GM21825 (cell line): ENCODE measurements at regions not wholly inside any gene's neighbourhood (a gene's known extent, or its start where the extent isn't known, plus 50 kb on each side); places are given as distances from the start of the nearest gene placed in this dataset.
"Not testable (repeated sequence)": the region's sequence is repeated elsewhere in the genome, so short reads cannot be mapped to it uniquely, and the experiment has no call there.

Experiments used
- ATAC-seq: cut with Tn5 transposase; IDR thresholded peaks from one replicate; pipeline ENCODE4 v1.9.1; 2021; ENCODE audit warnings: mild to moderate bottlenecking, moderate library complexity; ENCODE audit not compliant: unreplicated experiment

DNA sequence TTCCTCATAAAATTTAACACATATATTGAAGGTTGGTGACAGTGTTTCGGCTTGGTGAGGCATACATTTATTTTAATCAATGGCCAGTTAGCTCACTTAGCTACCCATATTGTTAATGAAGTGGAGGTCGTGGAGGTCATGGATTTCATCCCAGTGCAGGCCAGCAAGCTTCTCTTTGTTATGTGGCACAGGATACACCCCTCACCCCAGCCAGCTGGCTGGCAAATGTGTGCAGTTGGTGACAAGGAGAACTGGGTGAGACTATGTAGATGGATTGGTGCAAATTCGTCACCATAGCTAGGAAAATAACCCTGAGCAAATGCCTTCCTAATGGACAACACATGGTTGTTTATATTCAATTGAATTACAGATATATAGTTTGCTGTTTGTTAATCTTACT lies 50.5 kb upstream of the FOXP2 start:
- ATAC-seq, result no peak

DNA sequence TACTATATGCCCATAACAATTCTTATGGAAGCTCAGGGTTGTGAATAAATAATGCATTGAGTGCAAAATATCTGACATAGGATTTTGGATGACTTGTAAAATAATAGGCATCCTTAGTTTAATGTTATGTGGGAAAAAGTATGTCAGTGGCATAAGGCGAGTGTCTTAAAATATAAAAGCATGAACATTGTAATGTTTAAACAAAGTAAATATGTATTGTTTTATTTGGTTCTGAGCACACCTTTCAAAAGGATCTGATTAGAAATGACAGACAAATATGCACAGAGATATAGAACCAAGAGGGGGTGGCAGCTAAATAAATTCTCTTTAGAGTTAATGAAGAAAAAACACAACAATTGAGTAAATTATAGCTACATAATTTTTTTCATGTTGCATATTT lies 51.3 kb upstream of the FOXP2 start:
- no peak for ATAC-seq

DNA sequence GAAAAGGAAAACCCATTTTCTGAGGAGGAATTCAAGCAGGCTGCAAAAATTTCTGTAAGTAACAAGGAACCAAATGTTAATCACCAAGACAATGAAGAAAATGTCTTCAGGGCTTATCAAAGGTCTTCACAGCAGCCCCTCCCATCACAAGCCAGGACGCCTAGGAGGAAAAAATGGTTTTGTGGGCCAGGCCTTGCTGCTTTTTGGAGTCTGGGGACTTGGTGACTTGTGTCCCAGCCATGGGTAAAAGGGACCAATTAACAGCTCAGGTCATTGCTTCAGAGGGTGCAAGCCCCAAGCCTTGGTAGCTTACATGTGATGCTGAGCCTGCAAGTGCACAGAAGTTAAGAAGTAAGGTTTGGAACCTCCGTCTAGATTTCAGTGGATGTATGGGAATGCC lies 55.7 kb upstream of the FOXP2 start:
- ATAC-seq, result no peak

DNA sequence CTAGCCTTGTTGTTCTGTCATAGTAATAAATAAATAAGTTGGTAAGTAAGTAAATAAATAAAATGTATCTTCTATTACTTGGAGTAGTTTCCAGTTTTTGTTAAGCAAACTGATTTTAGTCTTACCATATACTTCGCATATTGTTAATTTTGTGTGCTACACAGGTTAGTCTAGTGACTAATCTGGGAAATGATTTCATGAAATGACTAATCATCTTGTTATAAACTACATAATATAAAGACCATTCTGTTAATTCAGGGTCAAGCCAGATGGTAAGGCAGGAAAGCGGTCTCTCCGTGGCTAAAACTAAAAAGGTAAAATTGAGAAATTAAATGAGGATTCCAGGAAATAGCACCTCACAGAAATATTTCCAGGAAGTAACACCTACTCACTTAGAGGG lies 58.5 kb upstream of the FOXP2 start:
- ATAC-seq, result no peak

DNA sequence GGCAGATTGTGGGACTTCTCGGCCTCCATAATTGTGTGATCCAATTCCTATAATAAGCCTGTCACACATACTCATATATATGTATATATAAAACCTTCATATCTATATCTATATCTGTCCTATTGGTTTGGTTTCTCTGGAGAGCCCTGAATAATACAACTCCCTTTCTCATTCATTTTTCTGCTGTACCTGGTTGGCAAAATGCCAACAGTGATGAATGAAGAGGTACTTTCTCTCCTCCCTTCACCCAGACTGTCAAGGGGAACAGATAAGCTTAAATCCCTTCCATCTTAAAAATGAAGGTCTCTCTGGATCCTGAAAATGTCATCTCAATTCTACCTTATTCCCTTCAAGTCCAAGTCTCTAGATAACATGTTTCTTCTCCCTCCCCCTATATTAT lies 60.3 kb upstream of the FOXP2 start:
- ATAC-seq, result no peak

DNA sequence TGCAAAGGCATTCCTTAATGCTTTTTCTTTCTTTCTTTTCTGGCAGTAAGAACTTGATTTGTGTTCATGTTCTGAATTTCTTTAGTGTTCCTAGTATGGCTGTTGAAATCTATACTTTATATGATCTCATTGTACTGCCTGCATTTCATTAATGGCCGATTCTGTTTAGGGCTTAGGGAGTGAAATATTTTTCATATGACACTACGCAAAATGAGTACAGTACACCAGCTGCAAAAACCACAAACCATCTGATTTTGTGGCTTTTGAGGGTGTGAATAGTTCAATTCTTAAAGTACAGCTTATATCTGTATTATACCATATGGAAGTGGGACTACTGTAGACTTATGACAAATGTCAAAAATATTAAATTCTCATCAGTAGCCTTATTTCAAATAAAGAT lies 69.1 kb upstream of the FOXP2 start:
- no peak for ATAC-seq

DNA sequence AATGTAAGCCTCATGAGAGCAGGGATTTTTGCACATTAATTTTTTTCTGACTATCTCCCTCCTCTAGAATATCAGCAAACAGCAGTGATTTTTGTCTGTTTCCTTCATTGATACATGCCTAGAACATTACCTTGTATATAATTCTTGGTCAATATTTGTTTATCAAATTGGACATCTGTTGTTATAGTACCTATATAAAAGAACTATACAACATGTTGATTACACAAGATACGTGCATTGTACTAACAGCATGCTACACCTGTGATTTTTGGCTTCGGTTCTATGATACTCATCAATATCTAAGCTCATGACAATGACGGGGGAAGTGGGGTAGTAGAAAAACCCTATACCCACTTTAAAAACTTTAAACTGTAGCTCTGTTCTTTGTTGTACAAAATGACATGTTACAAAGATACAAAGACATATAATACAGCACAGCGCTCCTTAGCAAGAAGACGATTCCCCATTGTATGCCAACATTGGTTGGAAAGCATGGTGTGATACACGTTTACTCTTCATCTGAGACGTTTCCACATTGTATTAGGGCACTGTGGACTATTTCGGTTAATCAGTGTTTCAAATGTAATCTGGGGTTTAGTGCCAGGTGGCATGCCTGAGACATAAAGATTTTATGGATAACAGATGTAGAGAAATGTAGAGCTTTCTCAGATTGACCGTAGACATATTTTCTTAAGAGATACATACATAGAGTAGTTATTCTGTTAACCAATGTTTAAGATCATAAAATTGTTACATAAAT lies 70.5 kb upstream of the FOXP2 start:
- ATAC-seq, result no peak

DNA sequence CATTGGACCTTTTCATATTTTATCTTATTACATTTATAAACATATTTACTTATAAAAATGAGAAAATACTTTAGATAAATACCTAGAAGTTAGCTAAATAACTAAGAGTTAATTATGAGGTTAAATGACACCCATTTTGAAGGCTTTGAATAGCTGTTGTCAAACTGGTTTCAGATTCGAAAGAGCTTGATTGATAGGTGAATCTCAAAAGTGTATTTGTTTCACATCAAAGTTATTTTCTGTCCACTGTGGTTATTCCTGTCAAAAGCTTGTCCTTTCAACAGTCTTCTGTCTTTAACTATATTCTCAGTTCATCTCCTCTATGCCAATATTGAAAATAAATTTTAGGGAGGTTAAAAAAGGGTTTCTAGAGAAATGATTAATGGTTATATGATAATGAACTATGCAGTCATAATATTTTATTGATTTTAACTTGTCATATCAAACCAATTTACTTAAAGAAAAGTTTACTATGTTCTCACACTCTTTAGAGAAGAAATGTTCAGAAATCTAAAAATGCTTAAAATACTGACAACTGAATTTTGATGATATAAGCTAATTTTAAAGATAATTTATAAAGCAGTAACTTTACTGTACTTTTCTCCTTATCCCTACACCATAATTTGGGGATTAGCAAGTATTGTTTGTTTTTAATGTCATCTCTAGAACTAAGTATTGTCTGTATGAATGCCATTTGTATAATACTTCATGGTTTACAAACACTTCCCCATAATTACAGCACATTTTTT lies 72.0 kb upstream of the FOXP2 start:
- ATAC-seq, result no peak

DNA sequence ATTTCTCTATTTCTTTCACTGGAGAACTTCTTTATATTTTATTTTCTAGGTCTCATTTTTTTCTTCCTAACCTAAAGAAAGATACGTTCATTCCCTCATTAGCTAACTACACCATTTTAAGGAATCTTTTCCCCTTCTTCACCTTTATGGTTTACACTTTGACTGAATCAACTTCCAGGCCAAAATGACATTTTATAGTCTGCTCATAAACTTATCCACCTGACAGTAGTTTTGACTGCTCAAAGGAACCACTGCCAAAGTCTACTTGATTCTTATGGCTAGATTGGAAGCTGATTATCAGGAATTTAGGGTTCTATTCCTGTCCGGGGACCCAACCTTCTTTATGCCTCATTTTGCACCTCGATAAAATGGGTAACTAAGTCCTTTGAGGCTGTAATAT lies 73.0 kb upstream of the FOXP2 start:
- ATAC-seq, result no peak

DNA sequence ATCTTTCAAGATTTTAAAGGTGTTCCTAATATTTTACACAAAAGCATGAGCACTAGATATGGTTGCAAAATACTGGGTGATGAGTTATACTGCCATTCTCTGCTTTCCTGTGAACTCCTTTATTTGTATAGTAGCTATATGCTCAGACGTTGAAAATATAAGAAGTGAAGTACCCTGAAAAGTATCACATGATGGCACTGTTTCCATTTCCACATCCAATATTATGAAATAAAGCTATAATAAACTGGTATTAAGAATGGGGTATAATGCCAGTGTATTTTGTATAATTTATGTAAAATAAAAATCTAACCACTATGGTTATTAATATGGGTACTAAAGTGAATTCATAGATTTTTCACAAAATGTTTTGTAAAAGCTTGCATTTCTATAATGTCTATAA lies 79.6 kb upstream of the FOXP2 start:
- no peak for ATAC-seq

DNA sequence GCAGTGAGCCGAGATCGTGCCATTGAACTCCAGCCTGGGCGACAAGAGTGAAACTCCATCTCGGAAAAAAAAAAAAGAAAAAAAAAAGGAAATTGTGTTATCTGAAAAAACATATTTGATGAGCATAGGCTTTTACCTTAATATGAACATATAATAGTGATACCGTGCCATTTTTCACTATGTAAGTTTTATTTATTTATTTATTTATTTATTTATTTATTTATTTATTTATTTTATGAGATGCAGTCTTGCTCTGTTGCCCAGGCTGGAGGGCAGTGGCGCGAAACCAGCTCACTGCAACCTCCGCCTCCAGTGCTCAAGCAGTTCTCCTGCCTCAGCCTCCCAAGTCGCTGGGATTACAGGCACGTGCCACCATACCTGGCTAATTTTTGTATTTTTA lies 85.2 kb upstream of the FOXP2 start:
- ATAC-seq, result not testable (repeated sequence)

DNA sequence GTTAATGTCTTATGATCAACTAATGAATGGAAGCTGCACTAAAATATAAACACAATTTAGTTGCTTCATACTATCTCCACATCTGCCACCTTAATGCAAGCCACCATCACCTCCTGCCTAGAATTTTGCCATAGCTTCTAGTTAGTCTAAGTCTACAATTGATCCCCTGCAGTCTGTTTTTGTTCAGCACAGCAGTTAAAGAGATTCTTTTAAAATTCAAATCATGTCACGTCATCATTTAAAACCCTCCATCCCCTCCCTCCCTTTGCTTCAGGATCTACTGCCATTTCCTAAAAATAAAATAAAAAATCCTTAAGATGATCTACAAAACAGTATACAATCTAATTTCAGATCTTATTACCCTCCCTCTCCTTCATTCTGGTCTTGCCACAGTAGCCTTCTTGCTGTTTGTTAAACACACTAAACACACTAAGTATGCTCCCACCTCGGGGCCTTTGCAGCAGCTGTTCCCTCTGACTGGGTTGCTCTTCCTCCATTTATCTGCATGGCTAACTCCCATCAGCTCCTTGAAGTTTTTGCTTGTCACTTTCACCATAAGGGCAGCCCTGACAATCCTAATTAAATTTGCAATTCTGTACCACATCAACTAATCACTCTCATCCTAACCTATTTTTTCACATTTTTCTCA lies 97.0 kb upstream of the FOXP2 start:
- no peak for ATAC-seq

DNA sequence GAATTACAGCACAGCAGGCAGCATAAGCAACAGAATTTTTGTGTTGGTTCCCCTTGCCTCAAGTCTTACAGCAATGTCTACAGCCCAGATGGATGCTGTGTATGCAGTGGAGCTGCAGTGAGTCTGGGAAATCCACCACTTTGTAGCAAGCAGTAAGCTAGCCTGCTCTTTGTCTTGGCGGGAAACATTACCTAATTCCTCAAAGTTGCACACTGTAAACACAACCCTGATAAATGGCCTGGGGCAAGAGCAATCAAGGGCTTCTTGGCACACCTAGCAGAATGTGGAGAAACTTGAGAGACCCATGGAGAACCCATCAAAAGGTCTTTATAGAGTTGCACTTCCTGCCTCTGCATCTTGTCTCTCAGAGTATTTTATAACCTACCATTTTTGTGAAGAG lies 102.0 kb upstream of the FOXP2 start:
- no peak for ATAC-seq

DNA sequence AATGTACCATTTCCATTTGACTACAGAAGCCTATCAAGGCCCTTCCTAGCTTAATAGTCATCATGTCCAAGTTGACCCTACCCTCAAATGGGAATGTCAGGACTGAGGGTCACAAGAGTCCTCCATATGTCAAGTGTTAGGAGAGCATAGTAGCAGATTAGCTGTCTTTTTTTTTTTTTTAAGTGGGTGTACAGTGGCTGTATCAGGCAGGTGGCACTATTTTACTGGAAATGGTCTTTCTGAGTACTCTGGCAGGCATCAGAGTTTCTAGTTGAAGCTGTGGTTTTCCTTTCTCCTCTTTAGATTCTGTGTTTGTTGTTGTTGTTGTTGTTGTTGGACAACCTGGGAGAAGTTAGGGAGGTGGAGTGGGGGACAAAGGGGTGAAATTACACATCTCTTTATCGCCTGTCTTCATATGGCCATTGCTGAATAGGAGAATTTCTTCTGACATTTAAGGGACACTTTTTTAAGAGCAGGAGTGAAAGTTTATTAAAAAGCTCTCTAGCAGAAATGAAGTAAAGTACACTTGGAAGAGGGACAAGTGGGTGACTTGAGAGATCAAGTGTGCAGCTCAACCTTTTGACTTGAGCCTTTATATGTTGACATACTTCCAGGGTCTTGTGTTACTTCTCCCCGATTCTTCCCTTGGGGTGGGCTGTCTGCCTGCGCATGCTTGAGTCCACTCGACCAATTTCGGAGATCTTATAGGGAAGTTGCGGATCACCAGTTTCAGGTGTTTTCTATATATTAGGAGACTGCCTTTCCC lies 104.1 kb upstream of the FOXP2 start:
- ATAC-seq, result no peak

DNA sequence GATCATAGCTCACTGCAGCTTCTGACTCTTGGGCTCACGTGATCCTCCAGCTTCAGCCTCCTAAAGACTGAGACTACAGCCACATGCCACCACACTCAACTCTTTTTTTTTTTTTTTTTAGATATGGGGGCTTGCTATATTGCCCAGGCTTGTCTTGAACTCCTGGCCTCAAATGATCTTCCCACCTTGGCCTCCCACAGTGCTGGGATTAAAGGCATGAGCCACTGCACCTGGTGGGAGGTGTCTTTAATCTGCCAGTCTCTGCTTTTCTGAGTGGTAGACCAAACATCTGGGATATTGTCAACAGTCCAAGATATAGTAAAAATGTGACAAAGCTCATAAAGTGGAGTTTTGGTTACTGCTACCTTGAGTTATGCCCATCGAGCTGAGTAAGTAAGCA lies 104.9 kb upstream of the FOXP2 start:
- ATAC-seq, result no peak

DNA sequence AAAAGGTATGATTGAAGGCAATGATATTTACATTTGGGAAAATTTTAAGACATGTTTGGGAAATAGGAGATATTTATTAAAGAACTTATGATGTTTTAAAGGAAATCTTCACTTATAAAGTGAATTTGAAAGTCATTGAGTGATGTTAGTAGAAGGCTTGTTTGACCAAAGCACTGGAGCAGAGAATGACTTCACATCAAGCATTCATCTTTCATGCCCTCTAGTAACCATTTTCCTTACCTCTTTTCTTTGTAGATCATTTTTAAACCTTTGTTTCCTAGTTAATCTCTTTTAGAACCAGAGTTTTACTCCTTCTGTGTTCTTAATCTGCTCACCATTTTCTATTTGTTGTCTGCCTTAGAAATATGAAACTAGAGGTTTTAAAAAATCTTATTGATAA lies 111.3 kb upstream of the FOXP2 start:
- no peak for ATAC-seq

DNA sequence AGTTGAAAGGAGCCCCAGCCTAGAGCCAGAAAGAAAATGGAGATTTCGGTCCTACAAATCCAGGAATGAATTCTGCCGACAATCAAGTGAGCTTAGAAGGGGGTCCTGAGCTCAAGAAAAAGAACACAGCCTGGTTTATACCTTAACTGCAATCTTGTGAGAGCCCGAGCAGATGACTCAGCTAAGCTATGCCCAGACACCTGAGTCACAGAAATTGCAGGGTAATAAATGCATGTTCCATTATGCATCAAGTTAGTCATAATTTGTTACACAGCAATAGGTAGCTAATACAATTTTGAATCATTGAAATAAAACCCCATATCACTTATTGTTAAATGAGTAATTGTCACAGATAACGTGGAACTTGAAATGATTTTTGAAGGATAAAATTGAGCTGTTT lies 111.8 kb upstream of the FOXP2 start:
- ATAC-seq, result no peak

DNA sequence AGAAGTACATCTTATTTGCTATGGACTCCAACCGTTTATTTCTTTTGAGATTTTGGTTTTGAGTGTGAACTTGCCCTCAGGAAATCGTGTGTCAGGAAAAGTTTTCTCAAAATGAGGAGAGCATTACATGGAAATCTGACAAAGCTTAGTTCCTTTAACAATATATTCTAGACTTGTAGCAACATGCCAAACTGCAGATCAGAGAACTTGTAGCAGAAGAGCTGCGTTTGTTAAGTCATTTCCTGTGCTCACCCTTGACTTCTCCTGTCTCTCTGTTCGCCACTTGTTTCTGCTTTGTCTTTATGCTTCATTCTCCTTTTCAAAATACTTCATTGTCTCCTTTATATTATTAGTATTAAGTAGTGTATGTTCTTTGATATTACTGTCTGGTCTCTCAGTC lies 116.6 kb upstream of the FOXP2 start:
- no peak for ATAC-seq

DNA sequence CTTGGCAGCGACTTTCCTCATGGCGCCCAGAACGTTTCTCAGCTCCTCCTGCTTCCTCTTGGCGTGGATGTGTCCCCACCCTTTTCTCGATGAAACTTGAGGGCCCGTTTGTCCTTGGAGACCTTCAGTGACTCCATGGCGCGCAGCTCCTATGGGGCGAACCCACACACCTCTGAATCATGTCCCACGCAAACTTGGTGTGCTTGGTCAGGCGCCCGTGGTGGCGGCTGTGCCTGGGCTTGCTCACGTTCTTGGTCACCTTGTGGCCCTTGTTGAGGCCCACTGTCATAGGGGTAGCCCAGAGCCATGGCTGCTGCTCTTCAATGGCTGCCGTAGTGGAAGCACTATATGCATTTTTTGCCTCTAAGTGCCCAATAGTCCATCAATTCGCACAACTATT lies 117.5 kb upstream of the FOXP2 start:
- ATAC-seq, result no peak

DNA sequence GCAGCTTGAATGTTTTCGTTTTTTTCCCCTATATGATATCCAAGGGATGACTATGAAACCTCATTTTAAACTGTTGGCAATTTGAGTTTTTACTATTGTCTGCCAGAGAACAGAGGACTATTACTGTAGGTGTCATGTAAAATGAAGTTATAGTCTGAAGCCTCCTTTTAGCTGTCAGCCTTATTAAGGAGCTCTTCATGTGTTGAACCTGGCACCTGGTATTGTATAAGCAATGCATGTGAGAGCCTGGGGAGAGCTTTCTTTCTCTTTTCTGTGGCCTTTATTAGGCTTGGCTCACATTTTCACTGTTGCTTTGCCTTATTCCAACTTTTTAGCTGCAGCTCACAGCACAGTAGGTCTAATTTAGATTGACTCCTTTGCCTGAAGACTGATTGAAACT lies 119.1 kb upstream of the FOXP2 start:
- no peak for ATAC-seq

DNA sequence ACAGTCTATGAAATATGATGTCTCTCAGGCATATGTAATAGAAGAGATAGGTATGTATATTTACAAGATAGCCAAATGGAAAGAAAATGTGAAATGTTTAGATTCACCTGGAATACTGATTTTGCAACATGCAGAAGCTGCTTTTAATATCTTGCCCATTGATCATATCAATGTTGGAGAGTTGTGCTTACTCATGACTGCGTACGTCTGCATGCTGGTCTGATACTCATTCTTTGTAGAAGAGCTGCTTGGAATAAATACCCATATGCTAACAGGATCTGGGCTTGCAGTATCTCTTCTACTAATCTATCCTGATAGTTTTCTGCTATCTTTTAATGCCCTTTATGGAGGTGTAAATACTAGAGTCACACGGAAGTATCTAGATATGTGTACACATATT lies 120.6 kb upstream of the FOXP2 start:
- no peak for ATAC-seq
